DND-41 (cell line): ENCODE measurements at regions not wholly inside any gene's neighbourhood (a gene's known extent, or its start where the extent isn't known, plus 50 kb on each side); places are given as distances from the start of the nearest gene placed in this dataset.

ENCODE experiments used
- ATAC-seq: fragments of 200-7000 bp; cut with Tn5 transposase; 3 replicates; pipeline ENCODE4 v1.9.1; 2021; ENCODE audit warnings: low read depth; ENCODE audit not compliant: insufficient read depth
- DNase-seq: peaks from one replicate; pipeline ENCODE4 v3.0.0-alpha.2; 2020
- H2AFZ ChIP-seq: 2 replicates; pipeline ENCODE4 v1.6.0; 2012; ENCODE audit warnings: low read depth, low read length
- H3K27ac ChIP-seq: 2 replicates; pipeline ENCODE4 v1.5.1; 2012; ENCODE audit warnings: low read length, inconsistent platforms
- H3K27me3 ChIP-seq: fragments of 200-600 bp; sonication (generic); 2 replicates; pipeline ENCODE4 v1.6.0; 2012; ENCODE audit warnings: low read length, mild to moderate bottlenecking, inconsistent platforms; ENCODE audit not compliant: insufficient read depth, poor library complexity
- H3K36me3 ChIP-seq: 2 replicates; pipeline ENCODE4 v1.5.1; 2012; ENCODE audit warnings: low read length, inconsistent platforms; ENCODE audit not compliant: insufficient read depth
- H3K4me1 ChIP-seq: 2 replicates; pipeline ENCODE4 v1.5.1; 2012; ENCODE audit warnings: mild to moderate bottlenecking, low read length; ENCODE audit not compliant: insufficient read depth
- H3K4me2 ChIP-seq: 2 replicates; pipeline ENCODE4 v1.6.0; 2012; ENCODE audit warnings: mild to moderate bottlenecking, moderate library complexity, low read length, inconsistent platforms; ENCODE audit not compliant: insufficient read depth
- H3K4me3 ChIP-seq, 2 experiments: fragments of 200-600 bp in 1 of 2; shearing (Covaris generic) in 1 of 2; 2 replicates each; pipeline ENCODE4 v1.5.1; 2012 to 2016; ENCODE audit warnings: inconsistent platforms in 2 of 2, low read length in 2 of 2, mild to moderate bottlenecking in 2 of 2, low read depth in 1 of 2, moderate library complexity in 1 of 2
- H3K79me2 ChIP-seq: 2 replicates; pipeline ENCODE4 v1.6.0; 2012; ENCODE audit warnings: low read length, inconsistent platforms; ENCODE audit not compliant: insufficient read depth
- H3K9ac ChIP-seq: 2 replicates; pipeline ENCODE4 v1.6.0; 2012; ENCODE audit warnings: low read depth, mild to moderate bottlenecking, inconsistent platforms, low read length, moderate library complexity
- H3K9me3 ChIP-seq: 2 replicates; pipeline ENCODE4 v1.5.1; 2012; ENCODE audit warnings: low read length, moderate library complexity, mild to moderate bottlenecking, inconsistent platforms; ENCODE audit not compliant: insufficient read depth, severe bottlenecking
- H4K20me1 ChIP-seq: 2 replicates; pipeline ENCODE4 v1.6.0; 2012; ENCODE audit warnings: low read length; ENCODE audit not compliant: insufficient read depth
- CTCF ChIP-seq: IDR thresholded peaks from 2 replicates; pipeline ENCODE4 v1.5.1; 2012; ENCODE audit warnings: borderline replicate concordance, low read length, moderate library complexity, mild to moderate bottlenecking; ENCODE audit not compliant: poor library complexity, severe bottlenecking; ENCODE audit errors: extremely low read depth
- EZH2 ChIP-seq: IDR thresholded peaks from 3 replicates; pipeline ENCODE4 v1.6.1; 2012; ENCODE audit warnings: borderline replicate concordance, low read depth, mild to moderate bottlenecking, moderate library complexity, low read length, inconsistent platforms; ENCODE audit not compliant: severe bottlenecking

- Histone ChIP-seq H3K9ac (no peak overlapping the region), H3K27me3 (no peaks in the 10 kb centered on the region), H3K4me1 (no peaks in the 10 kb centered on the region), H3K4me3 (no peak overlapping the region), H3K27ac (no peak overlapping the region), H3K79me2 (no peaks in the 10 kb centered on the region), H3K9me3 (no peaks in the 10 kb centered on the region), H3K4me2 (no peak overlapping the region), H3K36me3 (no peaks in the 10 kb centered on the region), H4K20me1 (no peaks in the 10 kb centered on the region), H2AFZ (no peak overlapping the region)
- DNase-seq (no peak), ATAC-seq (0 out of 3 replicates have a peak, but pooled peaks have one; percentile 37)
- no peak for TF ChIP-seq CTCF
- TF ChIP-seq EZH2: no peak
These were observed 284.4 kb downstream of the SETD4 start for GRCh38 chr21:35775778-35776544.

- H2AFZ ChIP-seq: no peak overlapping the region
- no peaks in the 10 kb centered on the region for H3K4me1 ChIP-seq
- H3K27ac ChIP-seq: no peak overlapping the region
- no peak for DNase-seq
- no peaks in the 10 kb centered on the region for H3K79me2 ChIP-seq
- H3K27me3 ChIP-seq: no peaks in the 10 kb centered on the region
- no peak for ATAC-seq
- H3K9me3 ChIP-seq: no peaks in the 10 kb centered on the region
- no peak for TF ChIP-seq EZH2
- TF ChIP-seq CTCF: no peak
- H4K20me1 ChIP-seq: no peaks in the 10 kb centered on the region
- no peaks in the 10 kb centered on the region for H3K36me3 ChIP-seq
- no peak overlapping the region for H3K9ac ChIP-seq
- no peak overlapping the region for H3K4me2 ChIP-seq
- no peak overlapping the region for H3K4me3 ChIP-seq
These were observed 290.0 kb downstream of the SETD4 start for GRCh38 chr21:35770101-35770945.

- TF ChIP-seq EZH2 (no peak), CTCF (no peak)
- H3K27ac ChIP-seq: no peak overlapping the region
- H3K9ac ChIP-seq: no peak overlapping the region
- H3K4me1 ChIP-seq: no peaks in the 10 kb centered on the region
- no peak for ATAC-seq
- no peaks in the 10 kb centered on the region for H3K27me3 ChIP-seq
- H3K79me2 ChIP-seq: no peaks in the 10 kb centered on the region
- H2AFZ ChIP-seq: 0 out of 2 replicates have a peak overlapping the region, but pooled peaks have one; percentile 12
- no peak overlapping the region for H3K4me2 ChIP-seq
- no peaks in the 10 kb centered on the region for H4K20me1 ChIP-seq
- no peak overlapping the region for H3K4me3 ChIP-seq
- H3K9me3 ChIP-seq: no peaks in the 10 kb centered on the region
- DNase-seq: no peak
- H3K36me3 ChIP-seq: no peaks in the 10 kb centered on the region
These were observed 292.1 kb downstream of the SETD4 start for GRCh38 chr21:35768187-35768586.
